GM13977 (cell line): ENCODE measurements at regions not wholly inside any gene's neighbourhood (a gene's known extent, or its start where the extent isn't known, plus 50 kb on each side); places are given as distances from the start of the nearest gene placed in this dataset.

Experiments used
- DNase-seq: peaks from one replicate; pipeline ENCODE4 v3.0.0; 2012; ENCODE audit warnings: low spot score
- in situ Hi-C: fragments of 300-500 bp; cut with MboI; formaldehyde crosslinking; loops from one replicate; pipeline ENCODE4 v1.12.0; 2022; ENCODE audit warnings: low sequenced_read_pairs, low pct_unique_long_range_greater_than_20kb, mixed read lengths, inconsistent platforms; ENCODE audit not compliant: unreplicated experiment
- TF ChIP-seq, protein P1 (sequence below): IDR thresholded peaks from 2 replicates; pipeline ENCODE4 v1.5.1; 2012; ENCODE audit warnings: mild to moderate bottlenecking, control low read depth; ENCODE audit not compliant: insufficient read depth; ENCODE audit errors: extremely low read depth, missing control alignments

DNA sequence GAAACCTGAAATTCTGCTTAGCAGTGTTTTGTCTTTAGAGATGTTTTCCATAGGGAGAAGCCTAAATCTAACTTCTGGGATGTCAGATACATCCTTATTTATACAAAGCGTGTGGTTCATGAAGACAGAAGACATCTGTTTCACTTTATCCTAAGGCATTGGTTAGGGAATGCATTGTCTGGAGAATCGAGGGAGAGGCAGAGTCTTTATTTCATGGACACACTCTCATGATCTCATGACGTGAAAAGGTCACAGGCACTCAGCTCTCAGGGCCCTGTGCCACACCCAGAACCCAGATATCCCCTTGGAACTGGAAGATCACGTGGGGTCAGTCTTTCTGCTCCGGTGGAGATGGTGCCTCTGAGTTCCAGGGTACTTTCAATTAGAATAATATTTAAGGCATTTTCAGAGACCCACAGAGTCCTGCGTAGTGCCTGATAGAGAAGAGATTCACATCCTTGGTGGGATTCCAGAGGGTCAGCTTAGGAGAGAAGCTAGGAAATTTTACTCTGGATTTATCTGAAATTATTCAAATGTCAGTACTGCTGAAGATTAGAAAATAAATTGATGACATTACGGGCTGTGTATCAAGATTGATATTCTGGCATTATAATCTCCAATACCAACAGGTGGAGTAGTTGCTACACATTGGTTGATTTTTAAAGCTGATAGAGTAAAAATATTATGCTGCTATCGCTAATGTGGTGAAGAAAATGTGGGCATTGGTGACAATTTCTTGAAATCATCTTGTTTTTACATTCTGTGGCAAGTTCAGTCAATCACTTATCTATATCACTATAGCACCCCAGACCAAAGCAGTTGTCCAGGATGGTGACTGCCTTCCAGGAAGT lies 378.3 kb downstream of the MTRR start:
- TF ChIP-seq, protein P1, sequence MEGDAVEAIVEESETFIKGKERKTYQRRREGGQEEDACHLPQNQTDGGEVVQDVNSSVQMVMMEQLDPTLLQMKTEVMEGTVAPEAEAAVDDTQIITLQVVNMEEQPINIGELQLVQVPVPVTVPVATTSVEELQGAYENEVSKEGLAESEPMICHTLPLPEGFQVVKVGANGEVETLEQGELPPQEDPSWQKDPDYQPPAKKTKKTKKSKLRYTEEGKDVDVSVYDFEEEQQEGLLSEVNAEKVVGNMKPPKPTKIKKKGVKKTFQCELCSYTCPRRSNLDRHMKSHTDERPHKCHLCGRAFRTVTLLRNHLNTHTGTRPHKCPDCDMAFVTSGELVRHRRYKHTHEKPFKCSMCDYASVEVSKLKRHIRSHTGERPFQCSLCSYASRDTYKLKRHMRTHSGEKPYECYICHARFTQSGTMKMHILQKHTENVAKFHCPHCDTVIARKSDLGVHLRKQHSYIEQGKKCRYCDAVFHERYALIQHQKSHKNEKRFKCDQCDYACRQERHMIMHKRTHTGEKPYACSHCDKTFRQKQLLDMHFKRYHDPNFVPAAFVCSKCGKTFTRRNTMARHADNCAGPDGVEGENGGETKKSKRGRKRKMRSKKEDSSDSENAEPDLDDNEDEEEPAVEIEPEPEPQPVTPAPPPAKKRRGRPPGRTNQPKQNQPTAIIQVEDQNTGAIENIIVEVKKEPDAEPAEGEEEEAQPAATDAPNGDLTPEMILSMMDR = no peak
- in situ Hi-C loops = no loop called here
- no peak for DNase-seq

DNA sequence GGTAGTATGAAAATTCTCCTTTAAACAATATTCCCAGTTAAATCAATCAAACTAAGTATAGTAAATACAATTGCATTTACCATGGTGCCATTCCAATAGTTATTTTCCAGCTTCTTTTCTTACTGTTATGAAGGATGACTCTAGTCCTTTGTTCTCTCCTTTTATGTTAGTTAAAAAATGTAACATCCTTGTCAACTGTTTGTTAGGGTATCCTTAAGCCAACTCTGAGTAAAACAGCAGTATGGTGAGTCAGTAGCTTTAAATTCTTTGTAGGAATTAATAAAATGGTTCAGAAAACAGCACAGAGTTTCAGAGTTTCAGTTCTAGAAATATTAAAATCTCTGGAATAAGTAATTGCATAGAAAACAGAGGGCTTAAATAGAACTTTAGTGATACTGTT lies 384.4 kb downstream of the MTRR start:
- no peak for DNase-seq
- in situ Hi-C loops = no loop called here
- TF ChIP-seq, protein P1 = no peak

DNA sequence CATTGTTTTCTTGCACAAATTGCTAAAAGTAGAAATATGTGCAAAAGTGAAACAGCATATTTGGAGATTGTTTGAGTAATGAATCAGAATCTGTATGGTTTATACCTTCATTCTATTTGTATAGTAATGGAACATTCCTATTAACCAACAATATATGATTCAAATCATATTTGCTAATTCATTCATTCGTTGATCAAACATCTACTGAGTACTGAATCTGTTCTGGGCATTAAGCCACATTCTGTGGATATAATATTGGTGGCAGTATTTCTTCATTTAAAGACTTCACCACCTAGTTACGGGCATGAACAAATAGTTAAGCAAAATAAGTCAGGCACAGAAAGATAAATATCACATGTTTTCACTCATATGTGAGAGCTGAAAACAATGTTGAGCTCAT lies 385.7 kb downstream of the MTRR start:
- in situ Hi-C loops = no loop called here
- DNase-seq = no peak
- TF ChIP-seq, protein P1 = no peak

DNA sequence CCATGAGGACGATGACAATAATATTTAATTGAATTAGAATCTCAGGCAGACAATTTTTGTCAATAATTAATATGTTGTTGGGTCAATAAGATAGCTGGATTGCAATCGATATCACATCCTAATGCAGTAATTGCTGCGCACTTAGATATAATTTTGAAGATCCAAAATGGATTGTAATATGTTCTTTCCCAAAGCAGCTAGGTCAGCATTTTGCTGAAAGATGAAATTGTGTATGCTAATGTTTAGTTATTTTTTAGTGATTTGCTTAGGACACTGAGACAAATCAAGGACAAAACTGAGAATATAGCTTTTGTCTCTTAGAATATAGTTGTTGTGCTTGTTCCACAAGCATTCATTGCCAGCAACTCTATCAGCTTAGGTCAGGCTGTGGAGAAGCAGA lies 389.9 kb downstream of the MTRR start:
- in situ Hi-C loops = no loop called here
- TF ChIP-seq, protein P1 = no peak
- no peak for DNase-seq

DNA sequence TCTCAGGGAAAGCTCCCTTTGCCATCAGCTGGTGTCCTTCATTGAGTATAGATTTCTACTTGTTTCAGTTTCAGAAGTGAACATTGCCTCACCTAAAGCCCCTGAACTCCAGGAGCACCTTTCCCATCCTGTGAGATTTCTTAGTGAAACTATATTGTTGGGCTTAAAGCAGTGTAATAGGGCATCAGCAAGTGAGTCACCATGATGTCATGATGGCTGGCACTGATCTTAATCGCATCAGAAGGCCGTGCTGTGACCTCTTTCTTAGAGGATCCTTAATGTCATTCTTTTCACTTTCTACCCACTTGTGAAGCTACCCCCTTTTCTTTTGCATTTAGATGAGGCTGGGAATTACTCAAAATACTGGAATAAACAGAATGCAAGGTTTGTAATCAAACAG lies 401.3 kb downstream of the MTRR start:
- in situ Hi-C loops = no loop called here
- TF ChIP-seq, protein P1 = no peak
- DNase-seq = no peak

DNA sequence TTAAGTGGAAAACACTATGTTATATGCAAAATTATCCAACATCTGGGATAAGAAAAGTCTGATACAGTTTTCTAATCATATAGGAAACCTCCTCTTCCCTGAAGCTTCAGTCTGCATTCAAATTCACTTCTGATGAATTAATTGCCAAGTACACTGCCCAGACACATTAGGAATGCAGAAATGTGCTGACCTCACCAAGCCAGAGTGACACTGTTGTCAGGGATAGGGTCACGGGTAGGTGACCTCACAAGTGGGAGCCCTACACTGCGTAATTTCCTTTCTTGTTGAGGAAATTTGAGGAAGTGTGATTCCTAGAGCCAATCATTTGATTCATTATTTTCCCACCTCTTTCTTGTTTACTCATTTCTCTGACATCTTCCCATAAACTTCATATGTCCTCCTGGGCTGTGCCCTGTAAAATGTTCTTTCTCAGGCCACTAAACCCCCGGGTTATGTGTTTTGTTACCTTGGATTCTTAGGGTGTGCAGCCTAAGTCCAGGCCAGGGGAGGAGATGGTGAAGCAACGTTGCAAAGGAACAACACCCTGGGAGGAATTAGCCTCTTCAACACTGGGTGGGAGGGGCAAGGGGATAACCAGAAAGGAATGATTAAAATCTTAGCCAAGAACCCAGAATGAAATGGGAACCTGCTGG lies 411.9 kb downstream of the MTRR start:
- TF ChIP-seq, protein P1 = no peak
- no peak for DNase-seq
- in situ Hi-C loops = no loop called here
